HEK293 (cell line): ENCODE measurements at regions not wholly inside any gene's neighbourhood (a gene's known extent, or its start where the extent isn't known, plus 50 kb on each side); places are given as distances from the start of the nearest gene placed in this dataset.

Experiments used
- CTCF ChIA-PET: fragments of 350-600 bp; formaldehyde crosslinking; extraction: SDS; loops from one replicate; lab custom pipeline; 2021; ENCODE audit warnings: antibody characterized with exemption; lab: Yijun Ruan, JAX
- POLR2A ChIA-PET: fragments of 300-600 bp; formaldehyde crosslinking; extraction: SDS; loops from one replicate; lab custom pipeline; 2020; ENCODE audit warnings: antibody characterized with exemption, inconsistent platforms; lab: Yijun Ruan, JAX
- H3K27ac ChIP-seq: fragments of 200-500 bp; sonication (Bioruptor generic); 2 replicates; pipeline ENCODE4 v1.5.1; 2014; ENCODE audit warnings: low read depth, low read length, control low read depth, inconsistent platforms; ENCODE audit errors: extremely low read depth
- H3K36me3 ChIP-seq, 2 experiments: fragments of 200-500 bp in 1 of 2; sonication (Bioruptor generic) in 1 of 2; 1 replicate in 1 of 2; 2 replicates in 1 of 2; pipeline ENCODE4 v1.5.1; 2014 to 2017; ENCODE audit warnings: inconsistent platforms in 2 of 2, low read length in 2 of 2; ENCODE audit not compliant: control insufficient read depth in 2 of 2, insufficient read depth in 1 of 2
- H3K4me1 ChIP-seq: fragments of 200-500 bp; sonication (Bioruptor generic); 2 replicates; pipeline ENCODE4 v1.5.1; 2014; ENCODE audit warnings: mild to moderate bottlenecking, low read length, inconsistent platforms; ENCODE audit not compliant: control insufficient read depth, insufficient read depth
- H3K4me3 ChIP-seq: 2 replicates; pipeline ENCODE4 v1.5.1; 2011; ENCODE audit warnings: low read depth, mild to moderate bottlenecking, control low read depth, low read length, moderate library complexity
- H3K9me3 ChIP-seq: fragments of 200-500 bp; sonication (Bioruptor generic); 2 replicates; pipeline ENCODE4 v1.5.1; 2014; ENCODE audit warnings: low read depth, low read length, inconsistent platforms; ENCODE audit not compliant: control insufficient read depth, insufficient read depth
- GFI1B ChIP-seq: fragments of 450-650 bp; formaldehyde crosslinking; IDR thresholded peaks from 2 replicates; pipeline ENCODE4 v1.5.1; 2016; ENCODE audit warnings: missing biosample characterization, missing genetic modification characterization
- HOXC10 ChIP-seq: sonication (generic); formaldehyde crosslinking; IDR thresholded peaks from 2 replicates; pipeline ENCODE4 v1.8.1; 2023; ENCODE audit warnings: mild to moderate bottlenecking, missing genetic modification reagents
- KLF1 ChIP-seq: fragments of 450-650 bp; formaldehyde crosslinking; IDR thresholded peaks from 2 replicates; pipeline ENCODE4 v1.5.1; 2016; ENCODE audit warnings: missing biosample characterization, missing genetic modification characterization
- KLF10 ChIP-seq: fragments of 450-650 bp; IDR thresholded peaks from 2 replicates; pipeline ENCODE4 v1.5.1; 2018; ENCODE audit warnings: missing biosample characterization, mild to moderate bottlenecking, missing genetic modification characterization
- PATZ1 ChIP-seq: fragments of 450-650 bp; formaldehyde crosslinking; IDR thresholded peaks from 2 replicates; pipeline ENCODE4 v1.5.1; 2016; ENCODE audit warnings: missing biosample characterization, missing genetic modification characterization
- PBX3 ChIP-seq: sonication (generic); formaldehyde crosslinking; IDR thresholded peaks from 2 replicates; pipeline ENCODE4 v1.8.1; 2022; ENCODE audit warnings: mild to moderate bottlenecking, moderate library complexity, missing genetic modification reagents
- SP7 ChIP-seq: fragments of 450-650 bp; formaldehyde crosslinking; IDR thresholded peaks from 2 replicates; pipeline ENCODE4 v1.5.1; 2016; ENCODE audit warnings: missing biosample characterization, missing genetic modification characterization
- ZEB2 ChIP-seq: fragments of 450-650 bp; formaldehyde crosslinking; IDR thresholded peaks from 2 replicates; pipeline ENCODE4 v1.5.1; 2016; ENCODE audit warnings: missing biosample characterization, missing genetic modification characterization
- ZNF10 ChIP-seq: fragments of 450-650 bp; formaldehyde crosslinking; IDR thresholded peaks from 2 replicates; pipeline ENCODE4 v1.5.1; 2017; ENCODE audit warnings: missing biosample characterization, missing genetic modification characterization
- ZNF155 ChIP-seq: fragments of 450-650 bp; formaldehyde crosslinking; IDR thresholded peaks from 2 replicates; pipeline ENCODE4 v1.5.1; 2016; ENCODE audit warnings: missing biosample characterization, missing genetic modification characterization
- ZNF26 ChIP-seq: fragments of 450-650 bp; formaldehyde crosslinking; IDR thresholded peaks from 2 replicates; pipeline ENCODE4 v1.5.1; 2016; ENCODE audit warnings: missing biosample characterization, missing genetic modification characterization
- ZNF324 ChIP-seq: fragments of 450-650 bp; formaldehyde crosslinking; IDR thresholded peaks from 2 replicates; pipeline ENCODE4 v1.5.1; 2016; ENCODE audit warnings: missing biosample characterization, missing genetic modification characterization
- ZNF37A ChIP-seq: fragments of 450-650 bp; IDR thresholded peaks from 2 replicates; pipeline ENCODE4 v1.5.1; 2018; ENCODE audit warnings: missing biosample characterization, missing genetic modification characterization
- ZNF423 ChIP-seq: fragments of 450-650 bp; formaldehyde crosslinking; IDR thresholded peaks from 2 replicates; pipeline ENCODE4 v1.5.1; 2016; ENCODE audit warnings: missing biosample characterization, missing genetic modification characterization
- ZNF433 ChIP-seq: fragments of 450-650 bp; formaldehyde crosslinking; IDR thresholded peaks from 2 replicates; pipeline ENCODE4 v1.5.1; 2016; ENCODE audit warnings: missing biosample characterization, missing genetic modification characterization, low read depth
- ZNF488 ChIP-seq: fragments of 450-650 bp; formaldehyde crosslinking; IDR thresholded peaks from 2 replicates; pipeline ENCODE4 v1.5.1; 2016; ENCODE audit warnings: missing biosample characterization, missing genetic modification characterization
- ZNF585B ChIP-seq: fragments of 450-650 bp; formaldehyde crosslinking; IDR thresholded peaks from 2 replicates; pipeline ENCODE4 v1.5.1; 2016; ENCODE audit warnings: missing biosample characterization, missing genetic modification characterization
- ZNF747 ChIP-seq: fragments of 450-650 bp; formaldehyde crosslinking; IDR thresholded peaks from 2 replicates; pipeline ENCODE4 v1.5.1; 2016; ENCODE audit warnings: missing biosample characterization, missing genetic modification characterization
- ZNF768 ChIP-seq: fragments of 450-650 bp; formaldehyde crosslinking; IDR thresholded peaks from 2 replicates; pipeline ENCODE4 v1.5.1; 2018; ENCODE audit warnings: missing biosample characterization, mild to moderate bottlenecking, missing genetic modification characterization
- ZNF777 ChIP-seq: fragments of 450-650 bp; formaldehyde crosslinking; IDR thresholded peaks from 2 replicates; pipeline ENCODE4 v1.5.1; 2017; ENCODE audit warnings: missing biosample characterization, missing genetic modification characterization, borderline replicate concordance
- ZNF830 ChIP-seq: fragments of 450-650 bp; IDR thresholded peaks from 2 replicates; pipeline ENCODE4 v1.5.0; 2018; ENCODE audit warnings: missing biosample characterization, missing genetic modification characterization, low read depth, mild to moderate bottlenecking, moderate library complexity
- TF ChIP-seq, protein P1 (sequence below): fragments of 450-650 bp; formaldehyde crosslinking; IDR thresholded peaks from 2 replicates; pipeline ENCODE4 v1.5.1; 2017; ENCODE audit warnings: missing biosample characterization, missing genetic modification characterization
- TF ChIP-seq, protein P2 (sequence below): fragments of 450-650 bp; IDR thresholded peaks from 2 replicates; pipeline ENCODE4 v1.5.1; 2018; ENCODE audit warnings: missing biosample characterization, mild to moderate bottlenecking, missing genetic modification characterization

DNA sequence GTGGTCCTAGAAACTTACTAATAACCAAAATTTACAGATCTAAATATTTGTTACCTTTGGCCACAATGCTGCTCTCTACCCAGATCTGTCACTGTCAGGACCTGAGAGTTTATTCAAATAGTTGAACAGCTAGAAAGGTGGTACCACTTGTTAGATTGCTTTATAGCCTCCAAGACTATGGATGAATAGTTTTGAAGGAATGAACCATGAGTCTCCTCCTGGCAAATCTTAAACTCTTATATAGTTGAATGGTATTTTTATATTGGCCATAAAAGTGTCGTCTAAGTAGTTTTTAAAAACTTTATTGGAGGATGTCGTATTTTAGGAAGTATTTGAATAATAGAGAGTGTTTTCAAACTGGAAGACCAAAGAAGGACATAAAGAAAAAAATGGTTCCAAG, 178.7 kb downstream of the AHR start:
- ChIA-PET POLR2A (no interaction called here), CTCF (no interaction called here)
- no peak overlapping the region for H3K27ac ChIP-seq

GRCh38 chr7:17481118-17481517, 182.7 kb downstream of the AHR start:
- Histone ChIP-seq H3K4me3 (no peak overlapping the region), H3K36me3 (no peaks in the 10 kb centered on the region), H3K27ac (no peak overlapping the region), H3K9me3 (no peaks in the 10 kb centered on the region), H3K4me1 (no peaks in the 10 kb centered on the region)
- POLR2A ChIA-PET: no interaction called here
- CTCF ChIA-PET: no interaction called here
- no peak for TF ChIP-seq ZNF423 (tag by site-specific recombination)
- TF ChIP-seq ZNF747 (tag by site-specific recombination): no peak
- TF ChIP-seq ZNF26 (tag by site-specific recombination): no peak
- TF ChIP-seq ZNF777: no peak
- TF ChIP-seq HOXC10: no peak
- TF ChIP-seq GFI1B (tag by site-specific recombination): no peak

More for the DNA sequence above, 178.7 kb downstream of the AHR start:
- H3K36me3 ChIP-seq: no peaks in the 10 kb centered on the region
- H3K9me3 ChIP-seq: no peaks in the 10 kb centered on the region
- no peak overlapping the region for H3K4me3 ChIP-seq
- TF ChIP-seq ZNF155 (tag by site-specific recombination) (no peak), HOXC10 (no peak), ZNF37A (tag by site-specific recombination) (no peak), ZNF830 (tag by site-specific recombination) (no peak), PBX3 (CRISPR knock-in tag) (no peak), ZNF433 (tag by site-specific recombination) (no peak), ZNF488 (tag by site-specific recombination) (no peak), ZNF10 (tag by site-specific recombination) (no peak), PATZ1 (tag by site-specific recombination) (no peak), KLF10 (tag by site-specific recombination) (no peak), SP7 (tag by site-specific recombination) (no peak), ZEB2 (tag by site-specific recombination) (no peak), ZNF324 (tag by site-specific recombination) (no peak), KLF1 (no peak), ZNF768 (tag by site-specific recombination) (no peak), ZNF585B (tag by site-specific recombination) (no peak)
- TF ChIP-seq, protein P1, sequence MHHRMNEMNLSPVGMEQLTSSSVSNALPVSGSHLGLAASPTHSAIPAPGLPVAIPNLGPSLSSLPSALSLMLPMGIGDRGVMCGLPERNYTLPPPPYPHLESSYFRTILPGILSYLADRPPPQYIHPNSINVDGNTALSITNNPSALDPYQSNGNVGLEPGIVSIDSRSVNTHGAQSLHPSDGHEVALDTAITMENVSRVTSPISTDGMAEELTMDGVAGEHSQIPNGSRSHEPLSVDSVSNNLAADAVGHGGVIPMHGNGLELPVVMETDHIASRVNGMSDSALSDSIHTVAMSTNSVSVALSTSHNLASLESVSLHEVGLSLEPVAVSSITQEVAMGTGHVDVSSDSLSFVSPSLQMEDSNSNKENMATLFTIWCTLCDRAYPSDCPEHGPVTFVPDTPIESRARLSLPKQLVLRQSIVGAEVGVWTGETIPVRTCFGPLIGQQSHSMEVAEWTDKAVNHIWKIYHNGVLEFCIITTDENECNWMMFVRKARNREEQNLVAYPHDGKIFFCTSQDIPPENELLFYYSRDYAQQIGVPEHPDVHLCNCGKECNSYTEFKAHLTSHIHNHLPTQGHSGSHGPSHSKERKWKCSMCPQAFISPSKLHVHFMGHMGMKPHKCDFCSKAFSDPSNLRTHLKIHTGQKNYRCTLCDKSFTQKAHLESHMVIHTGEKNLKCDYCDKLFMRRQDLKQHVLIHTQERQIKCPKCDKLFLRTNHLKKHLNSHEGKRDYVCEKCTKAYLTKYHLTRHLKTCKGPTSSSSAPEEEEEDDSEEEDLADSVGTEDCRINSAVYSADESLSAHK: no peak
- TF ChIP-seq, protein P2, sequence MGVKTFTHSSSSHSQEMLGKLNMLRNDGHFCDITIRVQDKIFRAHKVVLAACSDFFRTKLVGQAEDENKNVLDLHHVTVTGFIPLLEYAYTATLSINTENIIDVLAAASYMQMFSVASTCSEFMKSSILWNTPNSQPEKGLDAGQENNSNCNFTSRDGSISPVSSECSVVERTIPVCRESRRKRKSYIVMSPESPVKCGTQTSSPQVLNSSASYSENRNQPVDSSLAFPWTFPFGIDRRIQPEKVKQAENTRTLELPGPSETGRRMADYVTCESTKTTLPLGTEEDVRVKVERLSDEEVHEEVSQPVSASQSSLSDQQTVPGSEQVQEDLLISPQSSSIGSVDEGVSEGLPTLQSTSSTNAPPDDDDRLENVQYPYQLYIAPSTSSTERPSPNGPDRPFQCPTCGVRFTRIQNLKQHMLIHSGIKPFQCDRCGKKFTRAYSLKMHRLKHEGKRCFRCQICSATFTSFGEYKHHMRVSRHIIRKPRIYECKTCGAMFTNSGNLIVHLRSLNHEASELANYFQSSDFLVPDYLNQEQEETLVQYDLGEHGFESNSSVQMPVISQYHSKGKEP (tag by site-specific recombination): no peak
- TF ChIP-seq, all 188 proteins: peak for 0
- H3K4me1 ChIP-seq: no peaks in the 10 kb centered on the region
